Transverse colon (tissue), 4 donors: ENCODE measurements at regions not wholly inside any gene's neighbourhood (a gene's known extent, or its start where the extent isn't known, plus 50 kb on each side); places are given as distances from the start of the nearest gene placed in this dataset.

Source experiments
- DNase-seq: peaks from one replicate; pipeline ENCODE4 v3.0.0-alpha.2; 2019
- H3K27ac ChIP-seq, 4 donors: fragments of 200-600 bp; sonication (generic); 2 replicates each; pipeline ENCODE4 v1.5.1; 2016 to 2018; ENCODE audit warnings: inconsistent platforms in 4 of 4
- H3K27me3 ChIP-seq: fragments of 200-600 bp; sonication (generic); 2 replicates; pipeline ENCODE4 v1.5.1; 2017; ENCODE audit warnings: inconsistent platforms
- H3K36me3 ChIP-seq, 4 donors: fragments of 200-600 bp; sonication (generic); 2 replicates each; pipeline ENCODE4 v1.5.1; 2017 to 2019; ENCODE audit warnings: inconsistent platforms in 4 of 4
- H3K4me1 ChIP-seq, 4 donors: fragments of 200-600 bp; sonication (generic); 2 replicates each; pipeline ENCODE4 v1.5.1; 2017 to 2020; ENCODE audit warnings: inconsistent platforms in 4 of 4
- H3K4me3 ChIP-seq, 4 donors: fragments of 200-600 bp; sonication (generic); 1 replicate in 1 of 4; 2 replicates in 3 of 4; pipeline versions ENCODE4 v1.5.1 to v1.6.1; 2017 to 2019; ENCODE audit warnings: inconsistent platforms in 4 of 4
- H3K9me3 ChIP-seq, 2 donors: fragments of 200-600 bp; sonication (generic); 2 replicates each; pipeline ENCODE4 v1.5.1; 2017 to 2019; ENCODE audit warnings: inconsistent platforms in 2 of 2
- CTCF ChIP-seq, 5 experiments: fragments of 200-600 bp in 3 of 5; fragments of 450-650 bp in 2 of 5; sonication (generic) in 3 of 5; IDR thresholded peaks; 1 replicate in 2 of 5; 2 replicates in 3 of 5; pipeline ENCODE4 v1.5.1; 2016 to 2017; ENCODE audit warnings: antibody characterized with exemption in 5 of 5, inconsistent platforms in 3 of 5, mild to moderate bottlenecking in 2 of 5, moderate library complexity in 1 of 5
- EP300 ChIP-seq: sonication (generic); formaldehyde crosslinking; IDR thresholded peaks from one replicate; pipeline ENCODE4 v1.6.1; 2017; ENCODE audit warnings: antibody characterized with exemption, low read depth
- POLR2A ChIP-seq: fragments of 450-650 bp; IDR thresholded peaks from one replicate; pipeline ENCODE4 v1.6.1; 2016; ENCODE audit warnings: antibody characterized with exemption, mild to moderate bottlenecking, moderate library complexity
- POLR2AphosphoS5 ChIP-seq, 3 donors: sonication (generic); formaldehyde crosslinking; IDR thresholded peaks; one replicate each; pipeline ENCODE4 v1.6.1; 2016; ENCODE audit warnings: antibody characterized with exemption in 3 of 3
- WGBS, 2 donors: methylation state at CpG; one replicate each; pipeline ENCODE4 v1.1.5; 2018; ENCODE audit warnings: low coverage in 1 of 2; 5-methylcytosine and 5-hydroxymethylcytosine counted together
- in situ Hi-C, 4 donors: fragments of 200-750 bp; cut with MboI; loops; one replicate each; pipeline versions ENCODE4 v1.15.0 to v1.15.1; 2017; ENCODE audit warnings: low sequenced_read_pairs in 3 of 4, low pct_ligation_motif_present in 1 of 4, low pct_unique_long_range_greater_than_20kb in 1 of 4
- intact Hi-C: fragments of 100-400 bp; cut with DNase I; formaldehyde crosslinking; loops from one replicate; pipeline ENCODE4 v1.15.1; 2023; ENCODE audit warnings: low total_unique reads

GRCh38 chr19:34314437-34315313 lies 50.3 kb upstream of the GPI start:
- no peaks in the 10 kb centered on the region for H3K27me3 ChIP-seq
- 72 to 78% methylated on average over 3 to 4 of the region's 4 CpGs for WGBS, 2 donors
- DNase-seq, result no peak
- no peak for TF ChIP-seq EP300
- TF ChIP-seq CTCF (IDR thresholded peaks at IDR 0.05), result no peak
- TF ChIP-seq POLR2AphosphoS5 (IDR thresholded peaks at IDR 0.05), result no peak
- TF ChIP-seq POLR2A, result no peak
- H3K4me3 ChIP-seq, result no peak overlapping the region
- in situ Hi-C loops, result no loop called here
- intact Hi-C loops, result no loop called here
- H3K27ac ChIP-seq, result no peak overlapping the region
- no peaks in the 10 kb centered on the region for H3K9me3 ChIP-seq
- H3K36me3 ChIP-seq, result no peaks in the 10 kb centered on the region
- H3K4me1 ChIP-seq, result peaks cover 13 to 55% (median 37%) of the 10 kb centered on the region in 4 donors
